ENCODE measurements at regions not wholly inside any gene's neighbourhood (a gene's known extent, or its start where the extent isn't known, plus 50 kb on each side); places are given as distances from the start of the nearest gene placed in this dataset.

DNA sequence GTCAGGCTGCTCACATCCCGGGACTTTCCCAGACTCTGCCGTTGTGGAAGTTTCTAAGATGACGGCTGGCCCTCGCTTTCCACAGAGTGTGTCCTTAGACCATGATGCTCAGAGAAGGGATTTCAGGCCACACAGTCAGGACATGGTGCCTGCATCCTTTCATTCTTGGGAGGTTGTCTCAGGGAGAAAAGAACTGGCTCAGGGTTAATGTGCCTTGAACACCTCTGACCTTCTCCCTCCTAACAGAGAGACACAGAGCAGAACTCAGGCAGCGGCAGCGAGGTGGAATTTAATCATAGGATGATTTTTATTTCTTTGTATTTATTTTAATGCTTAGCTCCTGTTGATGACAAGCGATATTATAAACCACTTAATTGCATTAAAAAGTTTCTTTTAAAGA, 96.9 kb upstream of the ATP2B2 start:
- FAIRE-seq (no peak), DNase-seq (ENCODE audit: low read depth) (no peak)
- peaks cover 9% of the 10 kb centered on the region for H3K27me3 ChIP-seq (ENCODE audit: control insufficient read depth, insufficient read depth, low read length)
- TF ChIP-seq, protein P1, sequence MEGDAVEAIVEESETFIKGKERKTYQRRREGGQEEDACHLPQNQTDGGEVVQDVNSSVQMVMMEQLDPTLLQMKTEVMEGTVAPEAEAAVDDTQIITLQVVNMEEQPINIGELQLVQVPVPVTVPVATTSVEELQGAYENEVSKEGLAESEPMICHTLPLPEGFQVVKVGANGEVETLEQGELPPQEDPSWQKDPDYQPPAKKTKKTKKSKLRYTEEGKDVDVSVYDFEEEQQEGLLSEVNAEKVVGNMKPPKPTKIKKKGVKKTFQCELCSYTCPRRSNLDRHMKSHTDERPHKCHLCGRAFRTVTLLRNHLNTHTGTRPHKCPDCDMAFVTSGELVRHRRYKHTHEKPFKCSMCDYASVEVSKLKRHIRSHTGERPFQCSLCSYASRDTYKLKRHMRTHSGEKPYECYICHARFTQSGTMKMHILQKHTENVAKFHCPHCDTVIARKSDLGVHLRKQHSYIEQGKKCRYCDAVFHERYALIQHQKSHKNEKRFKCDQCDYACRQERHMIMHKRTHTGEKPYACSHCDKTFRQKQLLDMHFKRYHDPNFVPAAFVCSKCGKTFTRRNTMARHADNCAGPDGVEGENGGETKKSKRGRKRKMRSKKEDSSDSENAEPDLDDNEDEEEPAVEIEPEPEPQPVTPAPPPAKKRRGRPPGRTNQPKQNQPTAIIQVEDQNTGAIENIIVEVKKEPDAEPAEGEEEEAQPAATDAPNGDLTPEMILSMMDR (IDR thresholded peaks at IDR 0.05; ENCODE audit: insufficient read depth, low read length, severe bottlenecking) = no peak
- no peaks in the 10 kb centered on the region for H3K36me3 ChIP-seq (ENCODE audit: control insufficient read depth, insufficient read depth, low read length)
- H3K4me3 ChIP-seq (ENCODE audit: low read depth, low read length) = no peak overlapping the region

DNA sequence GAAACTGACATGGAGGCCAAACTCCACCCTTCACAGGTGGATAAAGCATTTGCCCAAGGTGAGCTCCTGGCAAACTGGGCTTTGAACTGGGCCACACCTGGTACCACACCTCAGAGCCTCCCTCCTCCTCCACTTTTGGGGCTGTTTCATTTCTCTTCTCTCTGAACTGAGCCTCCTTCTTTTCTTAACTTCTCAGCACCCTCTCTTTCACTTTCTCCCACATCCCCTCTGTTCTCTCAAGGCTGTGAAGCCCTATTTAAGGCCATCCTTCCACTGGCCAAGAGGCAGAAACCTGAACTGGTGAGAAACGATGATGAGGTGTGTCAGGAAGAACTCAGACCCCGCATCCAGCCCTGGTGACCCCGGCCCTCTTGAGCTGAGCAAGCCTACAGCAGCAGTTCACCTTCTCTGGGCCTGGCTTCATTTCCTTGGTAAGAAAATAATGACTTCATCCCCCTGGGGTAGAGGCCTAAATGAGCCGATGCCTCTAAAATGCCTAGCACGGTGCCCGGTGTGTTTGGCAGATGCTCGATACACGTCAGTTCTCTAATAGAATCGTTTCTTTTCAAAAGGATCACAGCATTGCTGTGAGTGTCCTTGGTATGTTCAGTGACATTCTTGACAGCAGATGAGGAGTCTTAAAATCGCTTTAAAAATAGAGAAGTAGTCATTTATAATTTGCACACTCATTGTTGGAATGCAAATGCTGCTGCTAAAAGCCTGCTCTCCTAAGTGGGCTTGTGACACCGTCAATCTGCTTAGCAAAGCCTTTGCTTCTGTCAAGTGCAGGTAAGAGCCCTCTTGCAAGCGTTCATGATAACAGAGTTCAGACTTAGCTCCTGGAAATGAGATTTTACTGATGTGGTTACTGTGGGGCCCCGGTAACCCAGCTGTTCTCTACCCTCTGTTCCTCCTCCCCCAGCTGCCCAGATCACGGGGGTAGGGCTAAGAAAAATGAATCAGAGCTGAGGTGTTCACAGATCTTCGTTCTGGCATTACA, 97.7 kb upstream of the ATP2B2 start:
- peaks cover 9% of the 10 kb centered on the region for H3K27me3 ChIP-seq (ENCODE audit: control insufficient read depth, insufficient read depth, low read length)
- H3K36me3 ChIP-seq (ENCODE audit: control insufficient read depth, insufficient read depth, low read length) = no peaks in the 10 kb centered on the region
- H3K4me3 ChIP-seq (ENCODE audit: low read depth, low read length) = no peak overlapping the region
- TF ChIP-seq, protein P1 (IDR thresholded peaks at IDR 0.05; ENCODE audit: insufficient read depth, low read length, severe bottlenecking) = no peak
- DNase-seq (ENCODE audit: low read depth) (no peak), FAIRE-seq (no peak)

DNA sequence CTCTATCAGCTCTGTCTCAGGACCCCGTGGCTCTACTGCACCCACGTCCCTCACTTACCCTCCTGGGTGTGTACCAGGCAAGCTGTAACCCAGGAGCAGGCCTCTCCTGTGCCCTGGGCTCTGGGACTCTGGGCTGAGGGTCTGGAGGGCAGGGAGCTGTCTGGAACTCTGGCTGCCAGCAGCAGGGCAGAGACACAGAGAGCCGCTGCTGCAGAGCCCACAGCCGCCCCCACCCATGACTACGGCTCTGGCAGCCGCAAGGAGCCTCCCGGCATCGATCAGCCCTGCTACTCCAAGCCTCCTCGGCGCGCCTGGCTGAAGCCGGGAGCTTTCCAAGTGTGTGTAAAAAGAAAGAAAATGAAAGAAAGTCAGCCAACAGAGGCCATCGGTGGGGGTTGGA, 103.7 kb upstream of the ATP2B2 start:
- no peak for FAIRE-seq
- H3K36me3 ChIP-seq (ENCODE audit: control insufficient read depth, insufficient read depth, low read length) = no peaks in the 10 kb centered on the region
- H3K27me3 ChIP-seq (ENCODE audit: control insufficient read depth, insufficient read depth, low read length) = peaks cover 4% of the 10 kb centered on the region
- no peak overlapping the region for H3K4me3 ChIP-seq (ENCODE audit: low read depth, low read length)
- TF ChIP-seq, protein P1 (IDR thresholded peaks at IDR 0.05; ENCODE audit: insufficient read depth, low read length, severe bottlenecking) = no peak
- no peak for DNase-seq (ENCODE audit: low read depth)

DNA sequence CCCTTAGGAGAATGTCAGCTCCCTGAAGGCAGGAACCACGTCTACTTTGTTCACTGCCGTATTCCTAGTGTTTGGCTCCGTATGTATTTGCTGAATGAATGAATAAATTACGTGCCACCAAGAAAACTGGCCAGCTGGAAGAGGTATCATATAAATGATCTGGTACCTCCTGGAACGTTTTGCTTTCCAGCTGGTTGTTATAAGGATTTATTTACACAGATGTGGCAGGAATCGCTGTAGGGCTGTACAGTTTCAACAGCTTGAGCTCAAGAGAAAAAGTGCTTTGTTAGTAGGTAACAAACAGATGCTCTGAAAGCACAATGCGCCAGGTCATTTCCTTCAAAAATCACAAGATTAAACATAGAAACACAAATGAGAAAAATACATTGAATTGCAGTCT, 108.8 kb upstream of the ATP2B2 start:
- FAIRE-seq (no peak), DNase-seq (ENCODE audit: low read depth) (no peak)
- Histone ChIP-seq H3K36me3 (ENCODE audit: control insufficient read depth, insufficient read depth, low read length) (no peaks in the 10 kb centered on the region), H3K4me3 (ENCODE audit: low read depth, low read length) (no peak overlapping the region), H3K27me3 (ENCODE audit: control insufficient read depth, insufficient read depth, low read length) (no peaks in the 10 kb centered on the region)
- TF ChIP-seq, protein P1 (IDR thresholded peaks at IDR 0.05; ENCODE audit: insufficient read depth, low read length, severe bottlenecking) = no peak

DNA sequence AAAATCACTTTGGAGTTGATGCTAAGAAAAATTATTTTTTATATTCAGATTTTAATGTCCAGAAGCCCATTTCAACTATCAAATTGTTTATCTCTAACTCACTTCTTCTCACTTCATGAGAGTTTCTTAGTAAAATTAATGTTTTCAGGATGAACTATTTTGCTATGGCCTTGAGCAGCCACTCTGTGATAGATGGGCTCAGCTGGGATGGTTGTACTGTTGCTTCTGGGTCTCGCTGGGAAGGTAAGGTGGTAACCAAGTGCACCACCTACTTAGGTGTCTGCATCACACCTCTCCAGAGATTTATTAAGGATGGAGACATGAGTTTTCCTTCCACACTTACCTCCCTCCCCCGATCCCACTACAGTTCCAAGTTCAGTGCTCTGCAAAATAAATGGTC, 110.3 kb upstream of the ATP2B2 start:
- Histone ChIP-seq H3K4me3 (ENCODE audit: low read depth, low read length) (no peak overlapping the region), H3K36me3 (ENCODE audit: control insufficient read depth, insufficient read depth, low read length) (no peaks in the 10 kb centered on the region), H3K27me3 (ENCODE audit: control insufficient read depth, insufficient read depth, low read length) (peaks cover under 1% of the 10 kb centered on the region)
- FAIRE-seq (no peak), DNase-seq (ENCODE audit: low read depth) (no peak)
- TF ChIP-seq, protein P1 (IDR thresholded peaks at IDR 0.05; ENCODE audit: insufficient read depth, low read length, severe bottlenecking) = no peak

All from bronchial epithelial cell (primary cell).